GM10266 (cell line): ENCODE measurements at regions not wholly inside any gene's neighbourhood (a gene's known extent, or its start where the extent isn't known, plus 50 kb on each side); places are given as distances from the start of the nearest gene placed in this dataset.

Experiments
- DNase-seq: peaks from one replicate; pipeline ENCODE4 v3.0.0; 2012; ENCODE audit errors: extremely low spot score
- CTCF ChIP-seq: IDR thresholded peaks from 2 replicates; pipeline ENCODE4 v1.5.1; 2012; ENCODE audit warnings: mild to moderate bottlenecking, low read depth; ENCODE audit not compliant: control insufficient read depth, insufficient read depth; ENCODE audit errors: missing control alignments

- no peak for DNase-seq
- TF ChIP-seq CTCF = no peak
Measured at GRCh38 chr14:38723959-38724358, 379.1 kb downstream of the SEC23A start.

GRCh38 chr14:38723277-38723676, 379.8 kb downstream of the SEC23A start:
- no peak for DNase-seq
- TF ChIP-seq CTCF = no peak

- peak; percentile 32 for DNase-seq
- peak; percentile 80 for TF ChIP-seq CTCF
Measured at GRCh38 chr14:38721822-38722431, 381.1 kb downstream of the SEC23A start.

- TF ChIP-seq CTCF = no peak
Measured at GRCh38 chr14:38718519-38718918, 384.5 kb downstream of the SEC23A start.

GRCh38 chr14:38716926-38717325, 386.1 kb downstream of the SEC23A start:
- no peak for DNase-seq
- TF ChIP-seq CTCF = no peak

More at GRCh38 chr14:38718519-38718918, 384.5 kb downstream of the SEC23A start:
- DNase-seq = no peak

- no peak for DNase-seq
- TF ChIP-seq CTCF = no peak
Measured at GRCh38 chr14:38710881-38711280, 392.2 kb downstream of the SEC23A start.

GRCh38 chr14:38710196-38710595, 392.8 kb downstream of the SEC23A start:
- DNase-seq = no peak
- no peak for TF ChIP-seq CTCF
